ENCODE measurements at regions not wholly inside any gene's neighbourhood (a gene's known extent, or its start where the extent isn't known, plus 50 kb on each side); places are given as distances from the start of the nearest gene placed in this dataset.

DNA sequence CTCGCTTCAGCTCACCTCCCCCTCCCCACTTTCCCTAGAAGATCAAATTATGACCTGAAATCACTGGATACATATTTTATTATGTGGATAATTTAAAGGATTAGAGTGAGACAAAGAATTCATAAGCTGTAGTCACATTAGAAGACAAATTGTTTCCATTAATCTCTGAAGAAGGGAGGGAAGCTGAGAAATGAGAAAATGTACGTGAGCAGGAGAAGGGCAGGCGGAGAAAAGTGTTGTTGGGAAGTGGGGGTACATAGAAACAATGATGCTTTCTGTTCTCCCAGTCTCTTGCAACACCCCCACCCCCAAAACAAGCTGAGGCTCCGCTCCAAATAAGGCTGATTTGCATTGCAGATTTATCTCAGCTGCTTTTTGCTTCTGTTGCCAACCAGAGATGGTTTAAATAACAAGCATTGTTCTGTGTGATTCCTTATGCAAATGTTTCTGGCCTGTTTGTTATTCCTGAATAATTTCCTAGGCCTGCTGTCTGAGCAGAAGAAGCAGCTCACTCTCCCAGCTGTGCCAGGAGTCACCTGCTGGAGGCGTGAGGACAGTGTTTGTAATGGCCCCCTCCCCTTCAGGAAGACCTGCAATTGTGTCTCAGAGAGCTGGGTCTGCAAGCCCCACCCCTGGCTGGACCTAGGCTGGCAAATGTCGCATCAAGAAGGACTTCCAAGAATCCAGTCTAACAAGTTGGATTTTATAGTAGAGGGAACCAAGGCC, 121.8 kb upstream of the TNR start:
- DNase-seq (ENCODE audit: low read depth in 2 of 2) = no peak

DNA sequence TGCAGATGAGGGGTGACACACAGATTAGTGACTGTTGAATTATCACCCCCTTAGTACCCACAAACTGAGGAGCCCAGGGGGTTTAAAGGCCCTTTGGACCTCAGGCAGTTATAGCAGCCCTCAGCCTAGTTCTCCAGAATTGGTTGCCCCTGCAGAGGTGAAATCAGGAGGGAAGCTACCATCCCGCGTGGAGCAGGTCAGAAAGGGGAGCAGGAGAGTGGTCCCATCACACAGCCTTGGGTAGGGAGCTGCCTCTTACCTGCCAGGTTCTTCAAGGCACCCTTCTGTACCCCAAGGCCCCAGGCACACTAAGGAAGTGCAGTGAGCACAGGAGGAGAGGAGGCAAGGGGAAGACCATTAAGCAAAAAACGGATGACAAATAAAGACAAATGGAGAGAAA, 121.2 kb upstream of the TNR start:
- no peak for DNase-seq (ENCODE audit: low read depth in 2 of 2)

- no peak for DNase-seq (ENCODE audit: low read depth in 2 of 2)
Observed at GRCh38 chr1:175864183-175864582, 120.8 kb upstream of the TNR start.

DNA sequence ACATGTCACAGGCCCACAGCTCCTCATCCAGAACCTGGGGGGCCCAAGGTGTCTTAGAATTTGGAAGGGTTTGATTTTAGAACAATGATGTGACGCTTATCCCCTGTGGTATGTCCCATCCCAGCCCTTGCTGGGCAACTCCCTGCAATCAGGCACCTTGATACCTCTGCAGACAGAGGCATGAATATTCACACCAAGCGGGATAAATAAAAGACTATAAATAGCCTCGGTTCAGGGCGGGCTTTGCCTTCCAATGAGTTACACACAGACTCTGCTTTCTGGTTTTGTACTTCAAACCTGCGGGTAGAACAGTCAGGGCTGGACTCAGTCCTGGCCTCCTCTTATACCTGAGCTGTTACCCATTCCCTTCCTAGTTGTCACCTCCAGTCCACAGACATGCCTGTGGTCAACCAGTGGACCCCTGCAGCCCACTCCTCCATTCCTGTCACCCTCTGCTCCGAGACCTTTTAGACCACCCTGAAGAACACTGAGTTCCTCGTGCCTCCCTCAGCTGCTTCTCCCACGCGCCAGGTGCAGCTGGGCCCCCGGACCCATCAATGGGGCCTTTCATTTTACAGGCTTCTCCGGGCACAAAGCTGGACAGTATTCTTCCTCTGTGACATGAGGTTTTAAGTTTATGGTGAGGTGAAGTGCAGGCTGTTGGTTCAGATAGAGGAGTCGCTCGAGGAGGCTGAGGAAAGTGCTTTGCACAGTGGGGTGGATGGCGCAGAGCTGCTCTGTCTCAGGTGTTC, 120.1 kb upstream of the TNR start:
- DNase-seq (ENCODE audit: low read depth in 2 of 2) = no peak

- no peak for DNase-seq (ENCODE audit: low read depth in 2 of 2)
Observed at GRCh38 chr1:175862408-175862807, 119.0 kb upstream of the TNR start.

GRCh38 chr1:175861626-175862367, 118.4 kb upstream of the TNR start:
- no peak for DNase-seq (ENCODE audit: low read depth in 2 of 2)

DNA sequence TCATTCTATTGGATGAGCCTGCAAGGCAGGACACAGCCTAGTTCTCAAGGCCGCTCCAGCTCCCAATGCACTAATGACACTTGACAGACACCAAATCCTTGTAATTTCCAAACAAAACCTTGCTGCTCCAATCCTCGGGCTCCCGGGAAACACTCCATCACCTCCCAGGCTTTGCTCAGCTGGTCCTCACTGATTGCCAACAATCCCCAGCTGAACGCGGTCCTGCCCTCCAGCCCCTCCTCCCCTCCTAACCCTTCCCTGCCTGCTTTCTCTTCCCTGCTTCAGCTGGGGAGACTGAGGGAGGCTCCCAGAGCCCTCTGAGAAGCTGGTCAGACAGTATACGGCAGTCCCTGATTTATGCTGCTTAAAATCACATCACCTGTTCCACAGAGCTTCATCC, 114.4 kb upstream of the TNR start:
- no peak for DNase-seq (ENCODE audit: low read depth in 2 of 2)

DNA sequence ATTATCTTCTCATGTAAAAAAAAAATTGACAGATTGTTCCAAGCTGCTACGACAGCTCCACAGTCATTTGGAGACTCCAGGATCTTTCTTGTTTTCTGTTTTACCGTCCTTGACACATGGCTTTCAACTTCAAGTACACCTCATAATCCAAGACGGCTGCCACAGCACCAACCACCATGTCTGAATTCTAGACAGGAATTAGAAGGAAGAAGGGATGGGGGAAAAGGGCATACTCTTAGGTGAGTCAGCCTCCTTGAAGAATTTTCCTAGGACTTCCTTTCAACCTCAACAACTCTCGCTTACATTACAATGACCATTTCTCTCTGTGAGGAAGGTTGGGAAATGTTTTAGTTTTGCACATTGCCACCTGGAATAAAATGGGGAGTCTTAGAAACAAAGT, 110.3 kb upstream of the TNR start:
- DNase-seq (ENCODE audit: low read depth in 2 of 2) = no peak

DNA sequence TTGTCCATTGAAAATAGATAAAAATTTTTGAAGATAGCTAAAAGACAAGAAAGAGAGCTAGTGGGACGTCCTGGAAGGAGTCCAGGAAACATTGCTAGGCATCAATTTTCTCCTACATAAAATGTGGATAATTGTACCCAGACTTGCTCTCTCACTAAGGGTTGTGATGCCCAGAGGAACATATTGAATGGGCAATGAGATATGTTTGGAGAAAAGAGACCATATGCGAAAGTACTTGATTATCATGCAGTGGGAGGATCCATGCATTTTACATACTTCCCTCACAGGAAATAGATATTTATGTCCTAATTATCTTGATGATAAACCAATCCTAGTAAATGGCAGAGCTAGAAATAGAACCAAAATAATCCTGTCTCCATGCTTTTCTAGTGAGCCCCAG, 108.4 kb upstream of the TNR start:
- no peak for DNase-seq (ENCODE audit: low read depth in 2 of 2)

DNA sequence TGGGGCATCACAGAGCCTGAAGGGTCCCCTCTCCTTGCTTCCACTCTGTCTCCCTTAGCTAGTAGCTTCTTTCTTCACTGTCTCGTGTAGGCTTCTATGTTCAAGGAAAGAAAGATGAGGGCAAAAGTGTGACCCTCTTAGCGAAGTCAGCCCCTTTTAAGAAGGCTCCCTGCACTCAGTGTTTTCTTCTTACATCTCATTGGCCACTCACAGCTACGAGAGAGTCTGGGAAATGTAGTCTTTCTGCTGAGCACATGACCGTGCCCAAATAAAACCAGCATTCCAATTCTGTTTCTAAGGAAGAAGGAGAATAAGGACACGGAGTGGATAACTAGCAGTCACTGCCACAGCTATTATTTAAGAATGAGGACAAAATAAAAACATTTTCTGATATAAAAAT, 104.9 kb upstream of the TNR start:
- DNase-seq (ENCODE audit: low read depth in 2 of 2) = no peak

DNA sequence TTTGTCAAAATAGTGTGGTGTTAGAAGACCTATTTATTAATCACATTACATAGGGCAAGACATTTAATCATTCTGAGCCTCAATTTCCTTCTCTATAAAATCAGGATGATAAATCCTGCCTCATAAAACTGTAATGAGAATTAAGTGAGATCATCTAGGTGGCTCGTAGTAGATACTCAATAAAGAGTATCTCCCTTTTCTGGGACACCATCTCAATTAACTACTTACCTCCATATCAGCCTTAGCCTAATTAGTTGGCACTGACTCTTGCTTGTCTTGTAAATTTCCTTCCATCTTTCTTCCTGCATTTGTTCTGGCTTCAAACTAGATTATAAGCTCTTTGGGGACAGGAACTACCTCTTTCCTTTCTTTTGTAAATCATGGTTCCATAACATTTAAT, 102.6 kb upstream of the TNR start:
- no peak for DNase-seq (ENCODE audit: low read depth in 2 of 2)

GRCh38 chr1:175845338-175845737, 101.9 kb upstream of the TNR start:
- no peak for DNase-seq (ENCODE audit: low read depth in 2 of 2)

GRCh38 chr1:175844877-175845276, 101.5 kb upstream of the TNR start:
- DNase-seq (ENCODE audit: low read depth in 2 of 2) = no peak

- no peak for DNase-seq (ENCODE audit: low read depth in 2 of 2)
Observed at GRCh38 chr1:175842550-175842949, 99.2 kb upstream of the TNR start.

- DNase-seq (ENCODE audit: low read depth in 2 of 2) = no peak
Observed at GRCh38 chr1:175841738-175842187, 98.4 kb upstream of the TNR start.

GRCh38 chr1:175840787-175841186, 97.4 kb upstream of the TNR start:
- no peak for DNase-seq (ENCODE audit: low read depth in 2 of 2)

DNA sequence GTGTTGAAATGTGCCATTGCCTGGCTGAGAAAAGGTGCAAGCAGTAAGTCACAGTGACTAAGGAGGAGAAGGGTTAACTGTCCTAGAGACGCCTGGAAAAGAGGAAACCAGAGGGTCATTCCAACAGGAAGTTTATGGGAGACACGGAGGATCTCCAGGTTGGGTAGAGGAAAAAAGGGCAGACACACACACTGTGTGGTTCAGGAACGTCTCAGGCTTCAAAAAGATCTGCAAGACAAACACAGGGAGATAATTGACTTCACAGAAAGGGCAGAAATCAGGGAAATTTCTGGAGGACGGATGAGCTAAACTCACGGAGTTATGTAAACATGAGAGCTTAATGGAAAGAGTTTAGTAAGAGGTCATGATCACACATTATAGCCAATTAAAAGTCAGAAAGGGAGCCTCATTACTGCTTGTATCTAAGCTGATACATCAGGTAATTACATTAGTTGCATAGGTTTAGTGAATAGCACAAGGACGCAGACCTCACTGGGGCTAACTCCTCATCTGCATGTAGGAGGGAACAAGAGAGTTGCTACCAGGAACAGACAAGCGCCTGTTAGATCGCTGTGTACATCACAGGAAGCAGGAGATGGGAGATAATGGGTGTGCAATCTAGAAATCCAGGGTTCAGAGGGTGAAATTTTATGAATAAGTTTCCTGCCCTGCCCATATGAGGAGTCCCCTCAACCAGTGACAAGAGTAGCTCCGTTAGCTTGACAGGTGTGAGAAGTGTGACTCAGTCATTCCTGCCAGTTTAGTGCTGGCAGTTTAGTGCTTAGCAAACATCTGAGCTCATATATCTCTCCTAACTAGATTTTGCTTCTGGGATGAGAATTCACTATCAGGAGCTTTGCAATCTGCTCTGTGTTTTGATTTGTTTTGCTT, 96.6 kb upstream of the TNR start:
- no peak for DNase-seq (ENCODE audit: low read depth in 2 of 2)

GRCh38 chr1:175834597-175834996, 91.2 kb upstream of the TNR start:
- DNase-seq (ENCODE audit: low read depth in 2 of 2) = no peak

GRCh38 chr1:175833951-175834350, 90.6 kb upstream of the TNR start:
- DNase-seq (ENCODE audit: low read depth in 2 of 2) = no peak

DNA sequence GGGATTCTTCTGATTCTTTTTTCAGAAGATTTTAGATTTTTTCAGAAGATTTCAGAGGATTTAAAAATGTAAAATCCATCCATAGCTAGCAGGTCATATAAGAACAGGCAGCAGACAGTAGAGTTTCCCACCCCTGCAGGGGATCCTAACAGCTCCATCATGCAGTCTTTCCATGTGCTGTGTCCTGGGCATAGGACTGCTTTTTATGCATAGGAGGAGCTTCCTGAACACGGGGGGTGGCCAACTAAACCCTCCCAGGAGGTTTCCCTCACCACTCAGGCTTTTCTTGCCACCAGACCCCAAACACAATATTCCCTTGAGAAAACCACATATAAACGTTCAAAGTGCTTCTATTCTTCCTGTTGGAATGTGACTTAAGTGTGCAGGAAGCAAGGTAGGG, 90.1 kb upstream of the TNR start:
- no peak for DNase-seq (ENCODE audit: low read depth in 2 of 2)

GRCh38 chr1:175830500-175830899, 87.1 kb upstream of the TNR start:
- DNase-seq (ENCODE audit: low read depth in 2 of 2) = no peak

DNA sequence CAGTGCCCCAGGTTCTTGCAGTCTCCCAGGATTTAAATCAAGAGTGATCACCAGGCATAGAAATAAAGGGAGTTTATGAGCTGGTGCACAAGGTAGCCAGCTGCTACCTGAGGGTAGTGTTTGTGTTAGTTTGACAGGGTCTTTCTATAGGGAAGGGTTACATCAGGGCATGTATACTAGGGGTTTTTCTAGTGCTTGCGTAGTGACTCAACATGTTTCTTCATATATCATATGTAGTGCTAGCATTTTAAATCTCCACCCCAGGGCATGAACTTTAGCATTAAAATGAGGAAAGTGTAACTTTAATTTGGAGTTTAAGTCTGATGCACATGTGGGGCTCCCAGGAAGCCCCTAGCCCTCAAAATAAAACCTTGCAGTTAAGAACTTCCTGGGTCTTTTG, 86.5 kb upstream of the TNR start:
- no peak for DNase-seq (ENCODE audit: low read depth in 2 of 2)
